ENCODE measurements at regions not wholly inside any gene's neighbourhood (a gene's known extent, or its start where the extent isn't known, plus 50 kb on each side); places are given as distances from the start of the nearest gene placed in this dataset.

DNA sequence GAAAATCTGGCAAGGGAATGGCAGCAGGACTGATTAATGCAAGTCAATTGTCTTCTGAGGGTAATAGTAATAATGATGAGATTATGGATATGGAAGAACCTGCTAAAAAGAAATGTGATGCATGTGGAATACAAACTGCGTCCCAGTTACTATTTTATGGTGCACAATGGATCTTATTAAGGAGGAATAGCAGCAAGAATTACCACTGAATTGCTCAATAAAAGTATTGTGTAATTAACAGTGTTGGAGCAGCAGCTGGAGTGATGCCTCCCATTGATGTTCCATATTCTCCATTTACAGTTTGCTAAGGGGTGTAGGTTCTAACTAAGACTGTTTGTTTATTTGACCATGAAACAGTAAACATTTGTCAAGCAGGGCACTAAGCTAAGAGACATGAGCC lies 167.9 kb downstream of the HRH4 start:
- no peak for DNase-seq

DNA sequence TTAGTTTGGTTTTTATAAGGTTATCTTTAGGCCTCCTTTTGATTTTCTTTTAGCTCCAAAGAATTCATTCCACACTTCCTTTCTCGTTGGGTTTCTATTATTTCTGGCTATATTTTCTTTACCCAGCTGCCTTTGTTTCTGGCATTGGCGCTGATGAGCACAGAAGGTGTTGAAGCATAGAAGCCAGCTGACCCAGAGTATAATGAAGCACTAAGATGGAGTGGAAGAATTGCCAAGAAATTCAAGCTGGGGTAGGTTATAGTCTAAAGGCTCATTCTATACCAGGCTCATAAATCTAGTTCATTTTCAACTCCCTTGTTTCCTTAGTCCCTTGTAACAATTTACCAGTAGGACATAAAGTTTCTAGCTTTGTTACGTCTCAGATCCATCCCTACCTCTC lies 169.5 kb downstream of the HRH4 start:
- DNase-seq: no peak

DNA sequence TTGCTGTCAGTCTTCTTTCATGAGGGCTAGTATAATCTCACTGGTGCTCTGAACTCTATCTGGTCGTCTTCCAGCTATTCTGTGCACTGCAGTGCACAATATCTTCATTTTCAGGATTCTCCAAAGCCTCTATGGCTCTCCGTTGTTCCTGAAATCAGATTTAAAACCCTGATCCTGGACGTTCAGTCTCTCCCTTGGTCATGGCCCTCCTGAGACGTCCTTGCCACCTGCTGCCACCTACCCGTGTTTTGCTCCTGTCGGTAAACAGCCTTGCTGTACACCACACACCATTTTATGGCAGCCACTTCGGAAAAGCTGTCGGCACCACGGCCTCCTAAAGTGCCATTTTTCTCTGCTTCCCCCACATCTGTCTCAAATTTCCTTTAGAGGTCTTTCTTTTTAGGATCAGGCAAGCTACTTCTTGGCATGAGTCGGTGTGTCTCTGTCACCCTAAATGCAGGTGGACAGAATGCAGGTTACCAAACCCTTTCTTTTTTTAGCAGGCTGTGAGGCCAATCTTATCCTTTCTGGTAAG lies 170.0 kb downstream of the HRH4 start:
- no peak for DNase-seq

DNA sequence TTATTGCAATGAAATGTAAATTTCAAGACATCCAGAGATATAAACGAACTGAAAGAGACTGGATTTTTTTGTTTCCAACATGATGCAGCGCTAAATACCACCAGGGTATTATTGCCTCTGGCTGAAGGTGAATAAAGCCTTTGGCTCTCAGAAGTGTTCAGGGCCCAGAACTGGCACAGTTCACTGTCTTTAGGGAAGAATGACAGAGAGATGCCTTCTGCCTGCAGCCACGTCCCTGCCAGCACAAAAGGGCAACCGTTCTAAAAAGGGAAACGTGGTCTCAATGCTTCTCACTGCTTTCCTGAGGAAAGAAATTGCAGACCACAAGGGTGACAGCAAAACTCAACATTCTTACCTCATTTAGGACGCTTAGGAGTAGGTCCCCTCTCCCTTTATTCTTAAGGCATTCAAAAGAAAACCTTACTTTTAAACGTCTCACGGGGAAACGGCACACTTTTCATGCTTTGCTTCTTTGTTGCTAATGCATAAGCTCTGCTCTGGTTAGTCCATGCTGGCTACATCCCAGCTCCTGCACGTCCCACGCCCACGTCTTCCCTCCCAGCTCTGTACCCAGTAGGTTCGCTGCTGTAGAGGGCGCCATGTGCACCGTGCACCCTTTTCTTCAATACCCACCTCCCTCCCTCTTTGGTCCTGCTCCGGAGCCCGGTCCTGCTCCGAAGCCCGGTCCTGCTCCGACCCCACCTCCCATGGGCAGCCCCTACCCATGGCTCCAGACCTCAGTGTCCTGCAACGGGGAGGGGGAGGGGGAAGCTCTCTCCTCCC lies 171.0 kb downstream of the HRH4 start:
- no peak for DNase-seq

DNA sequence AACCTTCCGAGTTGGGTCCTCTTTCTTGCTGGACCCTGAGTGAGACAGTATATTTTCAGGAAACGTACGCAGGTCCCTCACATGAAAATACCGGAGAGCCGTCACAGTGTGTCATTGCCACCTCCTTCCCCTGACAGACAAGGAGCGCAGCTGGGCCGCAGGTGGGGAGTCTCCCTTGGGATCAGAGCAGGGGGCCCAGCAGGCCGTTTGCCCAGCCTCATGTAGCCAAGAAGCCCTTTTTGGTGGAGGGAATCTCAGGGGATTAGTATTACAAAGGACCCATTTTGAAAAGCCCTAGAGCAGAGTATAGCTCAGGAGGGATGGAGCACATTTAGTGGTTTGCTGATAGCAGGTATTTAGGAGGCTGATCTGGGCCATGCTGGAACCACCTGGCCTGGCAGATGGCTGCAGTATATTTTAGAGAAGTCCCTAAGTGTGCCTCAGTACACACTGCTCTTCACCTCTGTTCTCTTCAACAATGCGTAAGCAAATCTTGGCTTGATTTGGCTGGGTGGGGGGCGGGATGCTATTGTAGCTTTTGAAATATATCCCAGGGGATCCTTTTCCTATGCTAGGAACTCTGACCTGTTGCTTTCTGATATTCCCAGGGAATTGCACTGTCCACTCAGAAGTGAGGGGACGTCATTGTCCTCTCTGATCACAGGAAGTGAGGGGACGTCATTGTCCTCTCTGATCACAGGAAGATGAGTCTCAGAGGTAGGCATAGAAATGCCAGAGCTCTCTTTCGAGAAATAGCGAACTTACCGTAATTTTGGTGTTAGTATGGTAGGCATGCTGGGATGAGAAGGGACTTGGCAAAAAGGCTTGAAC lies 171.9 kb downstream of the HRH4 start:
- no peak for DNase-seq

DNA sequence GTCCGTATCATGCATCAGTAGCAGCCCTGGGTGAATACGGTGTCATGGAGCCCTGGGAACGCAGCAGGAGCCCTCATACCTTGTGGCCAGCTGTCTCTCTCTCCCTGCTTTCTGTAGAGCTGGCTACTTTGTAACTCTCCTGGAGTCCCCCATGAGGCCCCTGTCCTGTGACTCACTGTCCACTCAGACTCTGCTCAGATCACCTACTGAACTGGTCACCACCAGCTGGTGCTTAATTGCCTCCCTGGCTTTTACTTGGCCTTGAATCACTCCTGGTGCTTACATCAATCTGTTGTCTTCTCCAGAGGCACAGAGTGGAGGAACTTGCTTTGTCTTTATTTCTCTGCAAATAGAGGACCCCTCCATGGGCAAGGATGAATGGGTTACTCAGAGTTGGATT lies 172.7 kb downstream of the HRH4 start:
- DNase-seq: no peak

DNA sequence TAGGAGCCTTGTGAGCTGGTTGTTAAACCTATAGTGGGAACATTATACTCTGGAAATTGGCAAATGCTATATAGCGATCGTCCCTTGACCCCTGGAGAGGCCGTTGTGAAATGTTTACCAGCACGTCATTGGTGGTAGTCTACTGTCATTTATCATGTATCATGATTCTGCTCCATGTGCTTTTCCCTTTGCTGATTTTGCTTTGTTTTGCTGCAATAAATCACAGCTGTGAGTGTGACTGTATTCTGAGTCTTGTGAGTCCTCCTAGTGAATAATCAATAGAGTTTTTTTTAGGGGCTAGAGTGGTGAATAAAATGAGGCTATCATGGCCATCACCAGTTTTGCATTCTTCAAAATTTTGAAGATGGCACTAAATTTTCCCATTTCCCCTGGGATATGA lies 189.1 kb downstream of the HRH4 start:
- no peak for DNase-seq

DNA sequence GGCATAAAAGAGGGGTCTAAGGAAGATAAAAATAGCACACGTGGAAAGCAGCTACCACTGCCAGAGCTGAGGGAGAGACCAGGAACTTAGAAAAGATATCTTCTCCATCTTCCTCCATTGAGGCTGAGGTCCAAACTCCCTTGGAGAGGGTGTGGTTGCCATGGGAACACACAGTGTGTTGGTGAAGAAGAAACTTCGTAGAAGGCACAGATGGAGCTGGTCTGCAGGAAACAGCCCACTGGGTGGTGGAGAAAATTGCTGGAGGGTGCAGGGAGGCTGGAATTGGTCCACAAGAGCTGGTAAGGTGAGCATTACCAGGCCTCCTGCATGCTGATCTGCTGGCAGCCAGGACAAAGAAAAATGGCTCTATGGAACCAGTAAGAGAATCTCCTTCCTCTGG lies 191.0 kb downstream of the HRH4 start:
- DNase-seq: no peak

DNA sequence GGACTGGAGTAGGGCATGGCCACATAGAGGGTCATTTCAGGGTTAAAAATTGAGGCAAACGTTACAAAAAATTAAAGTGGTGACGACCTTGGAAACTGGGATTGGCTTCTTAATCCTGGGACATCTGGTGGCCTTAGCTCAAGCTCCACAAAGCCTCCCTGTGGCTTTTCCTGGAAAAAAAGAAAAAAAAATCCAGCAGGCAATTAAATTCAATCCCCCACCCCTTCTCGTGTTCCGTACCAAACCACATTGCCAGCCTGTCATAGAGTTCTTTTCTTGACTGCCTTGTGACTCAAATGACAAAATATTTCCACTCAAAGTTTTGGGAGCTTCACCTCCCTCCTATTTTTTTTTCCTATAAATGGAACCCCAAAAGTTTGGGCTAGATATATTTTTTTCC lies 195.6 kb downstream of the HRH4 start:
- DNase-seq: no peak

DNA sequence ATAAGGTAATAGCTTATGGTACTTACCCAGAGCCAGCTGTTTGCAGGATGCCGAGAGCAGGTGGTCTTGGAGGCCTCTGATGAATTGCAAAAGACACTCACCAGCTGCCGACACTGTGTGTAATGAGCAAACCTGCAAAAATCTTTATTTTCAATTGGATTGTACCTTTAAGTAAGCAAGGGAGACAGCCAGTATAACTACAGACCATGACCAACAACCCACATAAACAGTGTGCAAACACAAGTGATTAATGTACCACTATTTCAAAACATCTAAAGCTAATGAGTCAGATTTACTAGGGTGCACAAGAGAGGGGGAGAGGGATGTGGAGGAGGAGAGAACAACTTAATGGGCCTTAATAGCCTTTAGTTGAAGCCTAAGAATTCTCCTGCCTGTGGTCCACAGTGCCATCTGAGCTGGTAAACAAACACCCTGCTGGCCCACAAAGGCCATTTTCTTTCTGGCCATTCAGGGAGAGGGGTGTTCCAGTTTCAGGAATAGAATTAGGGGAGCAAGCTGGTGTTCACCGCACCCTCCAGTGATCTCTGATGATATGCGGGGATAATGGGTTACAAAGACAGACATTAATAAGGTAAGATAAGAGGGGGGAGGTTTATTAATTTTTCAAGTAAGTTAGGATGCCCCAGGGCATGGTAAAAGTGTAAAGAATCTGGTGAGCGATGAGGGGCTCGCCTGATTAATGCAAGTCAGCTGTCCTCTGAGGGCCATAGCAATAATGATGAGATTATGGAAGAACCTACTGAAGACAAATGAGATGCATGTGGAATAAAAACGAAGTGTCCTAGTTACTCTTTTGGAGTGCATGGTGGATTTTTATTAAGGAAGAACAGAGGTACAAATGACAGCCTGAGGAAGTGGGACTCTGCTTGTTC lies 196.4 kb downstream of the HRH4 start:
- DNase-seq: no peak

DNA sequence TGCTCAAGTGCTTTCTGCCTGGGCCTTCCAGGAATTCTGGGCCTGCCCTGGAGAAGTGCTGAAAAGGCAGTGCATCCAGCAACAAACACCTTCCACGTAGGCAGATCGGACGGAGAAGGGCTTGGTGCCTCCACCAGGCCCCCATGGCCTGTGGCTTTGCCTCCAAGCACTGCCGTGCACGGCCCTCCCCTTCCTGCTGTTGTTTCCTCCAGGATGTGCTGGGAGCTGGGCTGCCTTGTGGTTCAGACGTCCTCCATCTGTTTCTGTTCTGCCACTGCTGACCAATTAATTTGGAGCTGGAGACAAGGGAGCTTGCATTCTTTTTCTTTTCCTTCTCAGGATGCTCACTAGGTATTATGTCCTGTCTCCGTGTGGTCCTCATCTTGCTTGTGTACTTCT lies 197.0 kb downstream of the HRH4 start:
- no peak for DNase-seq

DNA sequence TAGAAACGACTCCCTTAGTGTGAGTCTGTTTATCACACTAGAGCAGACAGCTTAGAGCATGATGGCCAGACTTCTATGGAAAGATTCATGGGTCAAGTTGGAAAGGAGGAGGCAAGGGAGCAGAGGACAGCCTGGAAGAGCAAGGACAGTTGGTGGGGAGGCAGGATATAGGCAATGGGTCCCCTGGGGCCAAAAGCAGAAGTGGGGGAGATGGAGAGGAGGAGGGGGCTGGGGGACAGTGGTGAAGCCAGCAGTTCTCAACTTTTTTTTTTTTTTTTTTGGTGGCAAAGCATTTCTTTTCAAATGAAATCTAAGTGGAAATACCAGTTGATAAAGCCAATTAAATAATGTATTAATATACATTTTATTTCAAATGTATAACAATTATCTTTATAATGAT lies 197.9 kb downstream of the HRH4 start:
- DNase-seq: no peak

DNA sequence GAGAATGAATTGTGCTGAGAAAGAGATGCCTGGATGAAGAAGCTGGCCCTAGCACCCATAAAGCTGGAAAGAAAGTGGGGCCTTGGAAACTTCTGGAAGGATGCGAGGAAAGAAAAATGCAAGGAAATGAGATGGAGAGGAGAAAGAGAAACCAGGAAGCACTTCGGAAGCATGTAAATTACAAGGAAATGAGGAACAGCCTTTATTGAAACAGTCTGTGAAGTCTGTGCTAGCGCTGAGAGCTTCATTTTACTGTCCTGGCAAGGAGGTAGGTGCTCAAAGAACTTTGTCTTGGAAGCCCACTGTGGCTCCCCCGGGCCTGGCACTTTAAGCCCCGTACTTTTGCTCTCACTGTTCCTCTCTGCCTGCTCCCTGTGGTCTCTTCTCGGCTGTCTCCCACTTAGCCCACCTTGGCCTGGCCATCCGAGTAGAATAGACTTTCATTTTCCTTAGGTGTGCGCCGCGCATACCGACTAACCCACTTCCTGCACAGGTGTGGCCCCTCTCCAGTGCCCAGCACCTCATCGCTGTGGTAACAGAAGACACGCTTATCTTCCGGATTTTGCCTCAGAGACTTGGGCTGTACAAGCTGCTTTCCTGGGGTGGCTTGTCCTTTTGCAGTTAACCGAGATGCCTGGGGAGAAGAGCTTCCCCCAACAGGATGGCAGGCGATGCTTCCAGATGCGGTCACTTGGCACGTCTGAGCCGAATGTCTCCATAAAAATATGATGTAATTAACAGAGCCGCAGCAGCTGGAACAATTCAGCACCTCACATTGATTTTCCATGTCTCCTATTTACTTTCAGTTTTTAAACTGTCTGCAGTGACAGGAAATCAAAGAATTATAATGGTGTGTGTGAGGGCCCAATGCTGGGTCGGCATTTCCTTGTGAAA lies 199.6 kb downstream of the HRH4 start:
- no peak for DNase-seq

DNA sequence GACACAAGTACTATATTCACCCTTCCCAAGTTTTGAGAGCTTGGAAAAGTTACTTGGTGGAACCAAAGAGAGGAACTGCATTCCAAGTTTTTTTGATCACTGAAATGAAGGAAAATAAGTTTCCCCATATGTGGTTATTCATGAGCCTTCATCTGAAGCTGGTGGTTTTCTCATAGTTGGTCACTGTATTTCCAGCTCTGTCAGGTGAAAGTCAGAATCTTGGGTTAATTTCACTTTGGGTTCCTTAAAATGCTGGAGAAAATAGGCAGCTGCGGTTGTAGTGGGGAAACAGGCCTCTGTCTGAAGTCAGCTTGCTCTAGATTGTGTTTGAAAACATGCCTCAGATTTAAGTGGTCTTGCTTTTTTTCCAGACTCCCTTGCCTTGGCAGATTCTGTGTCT lies 200.5 kb downstream of the HRH4 start:
- DNase-seq: no peak

DNA sequence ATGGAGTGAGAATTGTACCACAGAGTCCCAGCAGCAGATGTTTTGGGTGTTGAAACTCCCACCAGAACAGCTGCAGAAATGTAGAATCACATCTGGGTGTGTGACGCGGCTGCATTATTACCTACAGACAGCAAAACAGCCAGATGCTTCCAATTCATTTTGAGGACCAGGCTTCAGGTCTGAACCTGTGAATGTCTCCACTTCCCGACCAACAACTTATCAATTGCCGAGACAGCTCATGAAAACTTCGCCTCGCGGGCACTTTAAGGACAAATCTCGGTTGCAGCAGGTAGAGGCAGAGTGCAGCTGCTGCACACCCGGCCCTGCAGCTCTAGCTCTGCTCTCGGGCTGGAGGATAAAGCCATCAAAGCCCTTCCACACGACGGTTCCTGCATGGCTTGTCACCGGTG lies 202.0 kb downstream of the HRH4 start:
- DNase-seq: no peak

DNA sequence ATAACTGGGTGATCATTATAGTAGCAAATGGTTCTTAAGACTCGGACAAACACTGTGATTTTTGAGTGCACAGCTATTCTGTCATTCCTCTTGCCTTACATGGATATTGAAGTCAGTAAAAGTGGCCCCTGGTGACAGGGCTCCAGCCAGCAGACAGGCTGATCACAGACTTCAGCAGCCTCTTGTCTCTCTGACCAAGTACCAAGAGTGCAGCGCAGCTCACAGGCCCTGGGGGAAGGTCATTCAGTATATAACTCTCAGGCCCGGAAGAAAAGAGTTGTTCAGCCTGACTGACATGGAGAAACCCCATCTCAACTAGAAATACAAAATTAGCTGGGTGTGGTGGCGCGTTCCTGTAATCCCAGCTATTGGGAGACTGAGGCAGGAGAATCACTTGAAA lies 202.6 kb downstream of the HRH4 start:
- DNase-seq: no peak

DNA sequence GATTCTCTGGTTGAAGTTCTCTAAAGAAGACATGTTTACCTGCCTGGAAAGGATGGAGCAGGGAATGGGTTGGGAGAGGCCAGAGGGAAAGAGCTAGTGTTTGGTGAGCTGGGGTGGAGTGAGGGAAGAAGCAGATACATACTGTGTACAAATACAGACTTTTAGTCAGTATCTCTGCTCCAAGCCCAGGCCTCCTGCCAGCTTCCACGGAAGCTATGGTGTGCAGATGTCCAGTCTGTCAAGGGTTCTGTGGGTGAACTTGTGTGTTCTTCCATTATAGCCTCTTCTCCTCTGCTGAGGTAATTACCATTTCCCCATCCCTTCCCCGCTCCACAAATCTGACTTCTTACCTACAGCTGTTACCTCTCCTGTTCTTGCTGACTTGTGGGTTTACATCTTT lies 208.6 kb downstream of the HRH4 start:
- DNase-seq: no peak

DNA sequence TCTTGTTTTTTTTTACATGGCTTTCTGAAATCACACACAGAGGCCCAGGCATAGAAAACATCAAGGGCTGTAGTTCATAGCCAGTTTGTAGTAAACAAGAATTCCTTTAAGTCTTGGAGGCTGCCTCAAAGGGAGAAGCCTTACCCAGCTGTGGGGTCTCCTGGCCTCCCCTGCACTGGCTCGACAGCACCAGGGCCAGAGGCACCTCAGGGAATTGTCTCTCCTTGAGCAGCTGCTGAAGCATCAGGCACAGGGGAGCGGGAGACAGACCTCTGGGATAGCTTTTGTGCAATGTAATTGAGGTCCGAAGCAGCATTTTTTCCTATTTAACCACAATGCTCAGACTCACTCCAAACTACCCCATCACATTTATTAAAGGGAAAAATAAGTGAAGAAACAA lies 209.1 kb downstream of the HRH4 start:
- no peak for DNase-seq

DNA sequence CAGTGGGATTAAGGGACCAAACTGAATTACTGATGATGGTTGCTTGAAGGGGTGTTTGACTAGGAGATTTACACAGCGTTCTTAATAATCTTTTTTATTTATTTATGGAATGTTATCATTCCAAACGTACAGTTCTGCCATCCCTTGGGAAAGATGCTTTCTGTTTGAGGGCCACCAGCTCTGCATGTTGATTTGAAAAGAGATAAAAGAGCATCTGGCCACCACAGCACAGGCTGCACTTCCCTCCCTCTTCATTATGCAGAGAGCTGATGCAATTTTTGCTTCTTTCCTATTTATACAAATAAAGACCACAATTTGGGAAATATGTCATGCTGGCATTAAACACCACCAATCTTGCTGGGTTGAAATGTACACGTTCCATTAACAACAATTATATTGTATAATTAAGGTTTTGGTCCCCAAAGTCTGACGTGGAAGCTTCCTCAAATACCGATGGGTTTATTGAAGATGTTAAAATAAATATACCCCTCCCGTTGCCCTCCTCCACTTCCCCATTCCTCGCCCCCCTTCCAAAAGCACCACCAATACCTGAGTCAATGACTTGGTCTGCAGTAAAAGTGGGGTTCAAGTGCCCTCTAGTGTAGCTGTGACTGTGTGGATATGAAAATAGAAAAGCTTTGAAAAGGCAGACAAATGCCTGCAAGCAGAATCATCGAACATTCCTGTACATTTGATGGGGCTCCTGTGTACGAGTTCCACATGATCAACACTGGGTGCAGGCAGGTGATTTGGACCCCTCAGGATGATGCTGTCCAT lies 211.9 kb downstream of the HRH4 start:
- no peak for DNase-seq

DNA sequence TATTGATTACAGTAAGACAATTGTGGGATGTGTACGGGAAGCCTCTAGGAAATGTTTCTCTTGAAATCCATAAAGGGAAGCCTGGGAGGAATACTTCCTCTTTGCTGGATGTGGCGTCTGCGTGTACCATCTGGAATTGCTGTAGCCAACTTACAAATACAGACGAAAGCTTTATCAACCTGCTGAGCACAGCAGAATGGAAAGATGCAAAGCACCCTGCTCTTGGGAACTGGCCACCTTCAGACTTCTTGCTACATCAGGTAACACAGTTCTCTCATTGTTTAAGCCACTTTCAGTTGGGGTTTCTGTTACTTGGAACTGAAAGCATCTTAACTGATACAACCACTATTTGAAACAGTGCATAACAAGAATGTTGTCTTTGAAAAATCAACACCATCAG lies 213.8 kb downstream of the HRH4 start:
- DNase-seq: no peak

DNA sequence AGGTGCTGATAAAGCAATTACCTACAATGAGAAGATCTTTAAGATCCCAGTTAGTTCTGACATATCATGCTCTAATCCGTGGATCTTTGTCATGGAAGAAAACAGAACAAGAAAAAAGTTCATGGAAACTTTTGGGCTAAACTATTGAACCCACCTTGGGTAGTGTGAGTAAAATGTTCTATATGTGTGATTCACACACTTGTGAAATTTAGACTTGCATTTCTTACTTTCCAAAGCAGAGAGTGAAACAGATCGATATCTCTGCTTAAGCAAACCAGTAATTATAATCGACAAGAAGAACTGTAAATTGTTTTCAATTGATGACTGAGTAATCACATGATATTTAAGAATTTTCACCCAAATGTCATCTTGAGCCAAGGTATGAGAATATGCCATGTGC lies 214.2 kb downstream of the HRH4 start:
- DNase-seq: no peak
